Osteocyte (in vitro differentiated cells): ENCODE measurements at regions not wholly inside any gene's neighbourhood (a gene's known extent, or its start where the extent isn't known, plus 50 kb on each side); places are given as distances from the start of the nearest gene placed in this dataset.
"Not testable (repeated sequence)": the region's sequence is repeated elsewhere in the genome, so short reads cannot be mapped to it uniquely, and the experiment has no call there.

Source experiments
- DNase-seq: peaks from one replicate; pipeline ENCODE4 v3.0.0; 2021; ENCODE audit warnings: mixed read lengths; ENCODE audit not compliant: unreplicated experiment; ENCODE audit errors: extremely low spot score
- H3K27ac Mint-ChIP-seq: one replicate; pipeline ENCODE4 v1.8.0; 2021; ENCODE audit warnings: mild to moderate bottlenecking, mixed read lengths; ENCODE audit not compliant: unreplicated experiment
- H3K27me3 Mint-ChIP-seq: one replicate; pipeline ENCODE4 v1.8.0; 2021; ENCODE audit warnings: mixed read lengths; ENCODE audit not compliant: unreplicated experiment
- H3K36me3 Mint-ChIP-seq: one replicate; pipeline ENCODE4 v1.8.0; 2021; ENCODE audit warnings: mixed read lengths; ENCODE audit not compliant: unreplicated experiment
- H3K4me1 Mint-ChIP-seq: one replicate; pipeline ENCODE4 v1.8.0; 2021; ENCODE audit warnings: mixed read lengths; ENCODE audit not compliant: unreplicated experiment
- H3K4me3 Mint-ChIP-seq: one replicate; pipeline ENCODE4 v1.8.0; 2021; ENCODE audit warnings: mild to moderate bottlenecking, moderate library complexity, mixed read lengths; ENCODE audit not compliant: unreplicated experiment
- H3K9me3 Mint-ChIP-seq: one replicate; pipeline ENCODE4 v1.8.0; 2021; ENCODE audit warnings: mixed read lengths; ENCODE audit not compliant: unreplicated experiment
- TF ChIP-seq, protein P1 (sequence below): fragments of 200-600 bp; sonication (generic); IDR thresholded peaks from 2 replicates; pipeline ENCODE4 v1.5.0; 2021; ENCODE audit warnings: antibody characterized with exemption, mild to moderate bottlenecking, moderate library complexity

GRCh38 chr13:27349458-27349857 lies 75.0 kb upstream of the GTF3A start:
- Mint-ChIP-seq H3K27ac (no peak overlapping the region), H3K36me3 (no peaks in the 10 kb centered on the region), H3K4me3 (no peak overlapping the region), H3K27me3 (peaks cover 25% of the 10 kb centered on the region), H3K9me3 (no peaks in the 10 kb centered on the region), H3K4me1 (peaks cover under 1% of the 10 kb centered on the region)
- TF ChIP-seq, protein P1, sequence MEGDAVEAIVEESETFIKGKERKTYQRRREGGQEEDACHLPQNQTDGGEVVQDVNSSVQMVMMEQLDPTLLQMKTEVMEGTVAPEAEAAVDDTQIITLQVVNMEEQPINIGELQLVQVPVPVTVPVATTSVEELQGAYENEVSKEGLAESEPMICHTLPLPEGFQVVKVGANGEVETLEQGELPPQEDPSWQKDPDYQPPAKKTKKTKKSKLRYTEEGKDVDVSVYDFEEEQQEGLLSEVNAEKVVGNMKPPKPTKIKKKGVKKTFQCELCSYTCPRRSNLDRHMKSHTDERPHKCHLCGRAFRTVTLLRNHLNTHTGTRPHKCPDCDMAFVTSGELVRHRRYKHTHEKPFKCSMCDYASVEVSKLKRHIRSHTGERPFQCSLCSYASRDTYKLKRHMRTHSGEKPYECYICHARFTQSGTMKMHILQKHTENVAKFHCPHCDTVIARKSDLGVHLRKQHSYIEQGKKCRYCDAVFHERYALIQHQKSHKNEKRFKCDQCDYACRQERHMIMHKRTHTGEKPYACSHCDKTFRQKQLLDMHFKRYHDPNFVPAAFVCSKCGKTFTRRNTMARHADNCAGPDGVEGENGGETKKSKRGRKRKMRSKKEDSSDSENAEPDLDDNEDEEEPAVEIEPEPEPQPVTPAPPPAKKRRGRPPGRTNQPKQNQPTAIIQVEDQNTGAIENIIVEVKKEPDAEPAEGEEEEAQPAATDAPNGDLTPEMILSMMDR, result no peak
- DNase-seq, result no peak

DNA sequence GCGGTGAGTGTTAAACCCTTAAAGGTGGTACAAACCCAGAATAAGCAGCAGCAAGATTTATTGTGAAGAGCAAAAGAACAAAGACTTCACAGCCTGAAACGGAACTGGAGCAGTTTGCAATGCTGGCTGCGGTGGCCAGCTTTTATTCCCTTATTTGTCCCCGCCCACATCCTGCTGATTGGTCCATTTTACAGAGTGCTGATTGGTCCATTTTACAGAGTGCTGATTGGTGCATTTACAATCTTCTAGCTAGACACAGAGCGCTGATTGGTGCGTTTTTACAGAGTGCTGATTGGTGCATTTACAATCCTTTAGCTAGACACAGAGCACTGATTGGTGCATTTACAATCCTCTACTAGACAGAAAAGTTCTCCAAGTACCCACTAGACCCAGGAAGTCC lies 73.6 kb upstream of the GTF3A start:
- peaks cover 16% of the 10 kb centered on the region for H3K27me3 Mint-ChIP-seq
- H3K36me3 Mint-ChIP-seq, H3K4me1 Mint-ChIP-seq, DNase-seq, H3K9me3 Mint-ChIP-seq, H3K27ac Mint-ChIP-seq, H3K4me3 Mint-ChIP-seq: not testable (repeated sequence)

DNA sequence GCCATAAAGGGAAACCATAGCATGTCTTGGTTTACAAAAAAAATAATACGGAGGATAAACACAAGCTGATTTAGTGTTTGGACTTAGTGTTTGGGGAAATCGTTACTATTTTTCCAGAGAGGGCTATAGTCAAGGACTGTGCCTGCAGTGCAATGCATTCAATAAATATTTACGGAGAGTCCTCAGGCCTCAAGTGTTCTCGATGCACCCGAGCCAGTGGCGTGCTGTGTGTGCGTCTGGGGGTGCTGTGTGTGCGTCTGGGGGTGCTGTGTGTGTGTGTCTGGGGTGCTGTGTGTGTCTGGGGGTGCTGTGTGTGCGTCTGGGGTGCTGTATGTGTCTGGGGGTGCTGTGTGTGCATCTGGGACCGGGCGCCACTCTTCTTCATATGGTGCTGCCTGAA lies 71.7 kb upstream of the GTF3A start:
- no peak overlapping the region for H3K27ac Mint-ChIP-seq
- no peak for DNase-seq
- no peaks in the 10 kb centered on the region for H3K9me3 Mint-ChIP-seq
- no peak overlapping the region for H3K4me3 Mint-ChIP-seq
- TF ChIP-seq, protein P1, result no peak
- peaks cover 21% of the 10 kb centered on the region for H3K27me3 Mint-ChIP-seq
- H3K36me3 Mint-ChIP-seq, result no peaks in the 10 kb centered on the region
- peaks cover 2% of the 10 kb centered on the region for H3K4me1 Mint-ChIP-seq

DNA sequence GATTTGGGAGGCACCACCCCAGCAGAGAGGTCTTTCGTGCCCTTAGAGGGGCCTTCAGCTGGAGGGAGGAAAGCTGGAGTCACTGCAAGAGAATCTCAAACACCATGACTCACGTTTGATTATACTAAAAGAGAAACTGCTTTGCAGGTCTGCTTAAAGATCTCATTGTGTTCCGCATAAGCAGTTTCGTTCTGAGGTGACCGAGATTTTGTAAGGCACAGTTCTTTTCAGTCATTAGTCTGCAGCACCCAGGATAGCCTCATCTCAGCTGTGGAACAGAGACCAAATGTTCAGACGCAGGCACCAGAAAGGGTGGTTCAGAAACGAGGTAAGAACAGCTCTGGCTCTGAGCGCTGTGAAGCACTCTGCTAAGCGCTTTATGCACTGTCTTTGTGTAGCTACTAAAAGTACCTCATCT lies 71.2 kb upstream of the GTF3A start:
- Mint-ChIP-seq H3K36me3 (no peaks in the 10 kb centered on the region), H3K4me1 (peaks cover 2% of the 10 kb centered on the region), H3K27me3 (peaks cover 20% of the 10 kb centered on the region), H3K4me3 (no peak overlapping the region), H3K27ac (no peak overlapping the region), H3K9me3 (no peaks in the 10 kb centered on the region)
- DNase-seq, result no peak
- TF ChIP-seq, protein P1, result no peak

- peaks cover 2% of the 10 kb centered on the region for H3K4me1 Mint-ChIP-seq
- no peaks in the 10 kb centered on the region for H3K9me3 Mint-ChIP-seq
- no peak overlapping the region for H3K4me3 Mint-ChIP-seq
- H3K36me3 Mint-ChIP-seq, result no peaks in the 10 kb centered on the region
- DNase-seq, result no peak
- peaks cover 20% of the 10 kb centered on the region for H3K27me3 Mint-ChIP-seq
- no peak overlapping the region for H3K27ac Mint-ChIP-seq
- TF ChIP-seq, protein P1, result no peak
Measured at GRCh38 chr13:27353708-27354107, 70.7 kb upstream of the GTF3A start.

DNA sequence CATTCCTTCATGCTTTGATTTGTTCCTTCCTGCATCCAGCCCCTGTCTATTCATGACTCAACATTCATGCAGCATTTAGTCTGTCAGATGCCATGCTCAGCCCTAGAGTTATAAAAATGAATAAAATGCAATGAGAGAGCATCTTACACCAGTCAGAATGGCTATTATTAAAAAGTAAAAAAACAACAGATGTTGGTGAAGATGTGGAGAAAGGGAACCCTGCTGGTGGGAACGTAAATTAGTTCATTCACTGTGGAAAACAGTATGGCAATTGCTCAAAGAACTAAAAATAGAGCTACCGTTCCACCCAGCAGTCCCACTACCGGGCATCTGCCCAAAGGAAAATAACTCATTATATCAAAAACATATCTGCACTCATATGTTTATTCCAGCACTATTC lies 70.0 kb upstream of the GTF3A start:
- DNase-seq, result no peak
- Mint-ChIP-seq H3K4me1 (peaks cover 2% of the 10 kb centered on the region), H3K27me3 (peaks cover 24% of the 10 kb centered on the region), H3K27ac (no peak overlapping the region), H3K36me3 (no peaks in the 10 kb centered on the region), H3K4me3 (no peak overlapping the region), H3K9me3 (no peaks in the 10 kb centered on the region)
- TF ChIP-seq, protein P1, result no peak
